HCT116 (cell line): ENCODE measurements at regions not wholly inside any gene's neighbourhood (a gene's known extent, or its start where the extent isn't known, plus 50 kb on each side); places are given as distances from the start of the nearest gene placed in this dataset.

Source experiments
- ATAC-seq: fragments of 200-7000 bp; cut with Tn5 transposase; 2 replicates; pipeline ENCODE4 v1.9.1; 2020; ENCODE audit warnings: mild to moderate bottlenecking, moderate library complexity
- BruUV-seq: library from RNA; stranded (reverse); fragments of 400-500 nt; replicated peaks from 2 replicates; lab custom pipeline; 2021; lab: Mats Ljungman, UMichigan
- CTCF ChIA-PET: fragments of 300-600 bp; sonication (Branson Sonifier 250); formaldehyde crosslinking; loops from one replicate; lab custom pipeline; 2021; ENCODE audit warnings: antibody characterized with exemption; lab: Charles Lee
- POLR2A ChIA-PET: fragments of 300-600, 350-600 bp; sonication (Branson Sonifier 250); formaldehyde crosslinking; loops from one replicate; lab custom pipeline; 2021; ENCODE audit warnings: antibody characterized with exemption; lab: Charles Lee
- RAD21 ChIA-PET, 2 experiments: fragments of 300-600 bp; sonication (Branson Sonifier 250); formaldehyde crosslinking; loops; one replicate each; lab custom pipeline; 2023; ENCODE audit warnings: low total read pairs in 2 of 2; ENCODE audit not compliant: uncharacterized antibody in 2 of 2, unreplicated experiment in 2 of 2, low non-redundant PET in 1 of 2; lab: Charles Lee
- DNase-seq: peaks from one replicate; pipeline ENCODE4 v3.0.0-alpha.2; 2010; ENCODE audit warnings: low read depth, low spot score
- H2AFZ ChIP-seq: fragments of 200-600 bp; shearing (Covaris generic), sonication (generic); 2 replicates; pipeline ENCODE4 v1.6.1; 2017; ENCODE audit warnings: low read depth, mixed run types, mixed read lengths, antibody characterized with exemption, low read length; ENCODE audit not compliant: poor library complexity, severe bottlenecking
- H3K27ac ChIP-seq: 2 replicates; pipeline ENCODE4 v1.5.1; 2012; ENCODE audit warnings: low read depth, low read length
- H3K27me3 ChIP-seq: fragments of 200-600 bp; sonication (generic); 2 replicates; pipeline ENCODE4 v1.6.1; 2016; ENCODE audit warnings: mixed run types, low read length, mixed read lengths; ENCODE audit not compliant: insufficient read depth
- H3K36me3 ChIP-seq, 2 experiments: fragments of 200-500 bp in 1 of 2; fragments of 200-600 bp in 1 of 2; sonication (Bioruptor generic) in 1 of 2; sonication (generic) in 1 of 2; 2 replicates each; pipeline versions ENCODE4 v1.5.1 to v1.6.1; 2014 to 2016; ENCODE audit warnings: low read length in 2 of 2, inconsistent platforms in 1 of 2, mixed read lengths in 1 of 2, mixed run types in 1 of 2; ENCODE audit not compliant: insufficient read depth in 2 of 2, control insufficient read depth in 1 of 2
- H3K4me1 ChIP-seq, 2 experiments: fragments of 200-600 bp in 1 of 2; sonication (generic) in 1 of 2; 2 replicates each; pipeline versions ENCODE4 v1.5.1 to v1.6.1; 2012 to 2017; ENCODE audit warnings: low read length in 2 of 2, inconsistent platforms in 1 of 2, mild to moderate bottlenecking in 1 of 2, mixed read lengths in 1 of 2, mixed run types in 1 of 2, moderate library complexity in 1 of 2; ENCODE audit not compliant: insufficient read depth in 2 of 2, control insufficient read depth in 1 of 2
- H3K4me2 ChIP-seq: fragments of 200-600 bp; sonication (generic); 2 replicates; pipeline ENCODE4 v1.6.1; 2017; ENCODE audit warnings: mixed run types, low read length, mixed read lengths
- H3K4me3 ChIP-seq, 2 experiments: fragments of 200-600 bp in 1 of 2; sonication (generic) in 1 of 2; replicated peaks in 1 of 2; 2 replicates each; pipeline ENCODE4 v1.5.1; 2011 to 2016; ENCODE audit warnings: low read length in 2 of 2, control low read depth in 1 of 2, low read depth in 1 of 2, mild to moderate bottlenecking in 1 of 2, mixed read lengths in 1 of 2, mixed run types in 1 of 2
- H3K79me2 ChIP-seq: fragments of 200-600 bp; sonication (generic); 2 replicates; pipeline ENCODE4 v1.6.1; 2017; ENCODE audit warnings: mild to moderate bottlenecking, mixed run types, low read length, moderate library complexity, mixed read lengths; ENCODE audit not compliant: insufficient read depth
- H3K9ac ChIP-seq: fragments of 200-600 bp; sonication (generic); 2 replicates; pipeline ENCODE4 v1.6.1; 2016; ENCODE audit warnings: low read length, mixed read lengths
- H3K9me2 ChIP-seq: fragments of 200-600 bp; sonication (generic), shearing (Covaris generic); 2 replicates; pipeline ENCODE4 v1.6.1; 2017; ENCODE audit warnings: mixed run types, mild to moderate bottlenecking, moderate library complexity; ENCODE audit not compliant: insufficient read depth
- H3K9me3 ChIP-seq, 2 experiments: fragments of 200-500 bp in 1 of 2; fragments of 200-600 bp in 1 of 2; sonication (Bioruptor generic) in 1 of 2; sonication (generic) in 1 of 2; 2 replicates each; pipeline ENCODE4 v1.6.1; 2014 to 2017; ENCODE audit warnings: low read length in 2 of 2, mixed read lengths in 2 of 2, inconsistent platforms in 1 of 2, low read depth in 1 of 2, mild to moderate bottlenecking in 1 of 2, mixed run types in 1 of 2, moderate library complexity in 1 of 2; ENCODE audit not compliant: control insufficient read depth in 1 of 2, insufficient read depth in 1 of 2
- H4K20me1 ChIP-seq: fragments of 200-600 bp; sonication (generic), shearing (Covaris generic); 2 replicates; pipeline ENCODE4 v1.6.1; 2017; ENCODE audit warnings: mixed run types, mild to moderate bottlenecking, moderate library complexity; ENCODE audit not compliant: insufficient read depth
- ATF3 ChIP-seq: IDR thresholded peaks from 2 replicates; pipeline ENCODE4 v1.6.1; 2012
- CBX3 ChIP-seq: IDR thresholded peaks from 2 replicates; pipeline ENCODE4 v1.6.1; 2012; ENCODE audit warnings: low read depth
- CTCF ChIP-seq, 3 experiments: fragments of 200-600 bp in 1 of 3; sonication (generic) in 1 of 3; IDR thresholded peaks in 2 of 3; conservative IDR thresholded peaks in 1 of 3; 2 replicates each; pipeline ENCODE4 v1.5.1; 2012 to 2017; ENCODE audit warnings: low read depth in 2 of 3, low read length in 2 of 3, antibody characterized with exemption in 1 of 3, borderline replicate concordance in 1 of 3, control low read depth in 1 of 3, mild to moderate bottlenecking in 1 of 3, mixed read lengths in 1 of 3, mixed run types in 1 of 3, moderate library complexity in 1 of 3; ENCODE audit not compliant: insufficient read depth in 1 of 3
- EZH2 ChIP-seq: fragments of 200-600 bp; sonication (generic); IDR thresholded peaks from 2 replicates; pipeline ENCODE4 v1.6.1; 2017; ENCODE audit warnings: antibody characterized with exemption, mixed run types
- FOSL1 ChIP-seq: IDR thresholded peaks from 2 replicates; pipeline ENCODE4 v1.6.1; 2012; ENCODE audit warnings: low read depth
- JUND ChIP-seq: IDR thresholded peaks from 2 replicates; pipeline ENCODE4 v1.6.1; 2012
- MAX ChIP-seq: IDR thresholded peaks from 2 replicates; pipeline ENCODE4 v1.6.1; 2012
- POLR2AphosphoS5 ChIP-seq: IDR thresholded peaks from 2 replicates; pipeline ENCODE4 v1.6.1; 2011; ENCODE audit warnings: mild to moderate bottlenecking, low read depth, low read length, moderate library complexity
- RAD21 ChIP-seq: IDR thresholded peaks from 2 replicates; pipeline ENCODE4 v1.6.1; 2012; ENCODE audit warnings: low read depth, mild to moderate bottlenecking
- REST ChIP-seq: IDR thresholded peaks from 2 replicates; pipeline ENCODE4 v1.6.1; 2012; ENCODE audit warnings: low read depth
- SIN3A ChIP-seq: IDR thresholded peaks from 2 replicates; pipeline ENCODE4 v1.6.1; 2012; ENCODE audit warnings: low read depth
- SP1 ChIP-seq: IDR thresholded peaks from 2 replicates; pipeline ENCODE4 v1.6.1; 2012; ENCODE audit warnings: low read depth
- SRF ChIP-seq: IDR thresholded peaks from 2 replicates; pipeline ENCODE4 v1.6.1; 2012; ENCODE audit warnings: low read depth
- TCF7L2 ChIP-seq: IDR thresholded peaks from 2 replicates; pipeline ENCODE4 v1.7.0; 2011; ENCODE audit warnings: borderline replicate concordance, inconsistent platforms; ENCODE audit not compliant: insufficient read depth, insufficient read length; ENCODE audit errors: extremely low read depth
- ZNF274 ChIP-seq: fragments of 200-500 bp; sonication (Bioruptor generic); IDR thresholded peaks from 2 replicates; pipeline ENCODE4 v1.6.1; 2014; ENCODE audit warnings: mild to moderate bottlenecking, low read depth, low read length, inconsistent platforms
- intact Hi-C: fragments of 100-400 bp; cut with micrococcal nuclease; formaldehyde crosslinking; loops from 2 replicates; pipeline ENCODE4 v1.10.0; 2022

- intact Hi-C loops = no loop called here
- H2AFZ ChIP-seq = no peak overlapping the region
- TF ChIP-seq ATF3 (no peak), SP1 (no peak), JUND (no peak), RAD21 (no peak), SRF (no peak), EZH2 (no peak), TCF7L2 (no peak), CBX3 (no peak), CTCF (IDR thresholded peaks at IDR 0.05 in 2 of 3, conservative IDR thresholded peaks at IDR 0.05 in 1 of 3; ENCODE audit: borderline replicate concordance in 1 of 3, insufficient read depth in 1 of 3, low read depth in 2 of 3, low read length in 2 of 3) (no peak), POLR2AphosphoS5 (no peak), MAX (no peak), REST (no peak), SIN3A (no peak), ZNF274 (no peak), FOSL1 (no peak)
- H3K4me3 ChIP-seq = no peak overlapping the region
- H3K9ac ChIP-seq = no peak overlapping the region
- no peaks in the 10 kb centered on the region for H3K9me3 ChIP-seq
- no peak for DNase-seq
- no peak overlapping the region for H3K27ac ChIP-seq
- no peak for ATAC-seq
- CTCF ChIA-PET = no interaction called here
- H3K9me2 ChIP-seq = no peaks in the 10 kb centered on the region
- H3K27me3 ChIP-seq = peaks cover 71% of the 10 kb centered on the region
- POLR2A ChIA-PET = no interaction called here
- RAD21 ChIA-PET = no interaction called here
- H3K79me2 ChIP-seq = no peaks in the 10 kb centered on the region
- BruUV-seq = no TSS peak
- H4K20me1 ChIP-seq = no peaks in the 10 kb centered on the region
- no peaks in the 10 kb centered on the region for H3K36me3 ChIP-seq
- no peaks in the 10 kb centered on the region for H3K4me1 ChIP-seq
- H3K4me2 ChIP-seq = no peak overlapping the region
Measured at GRCh38 chr16:20203272-20203671, 124.0 kb downstream of the GP2 start.
